Endothelial cell (in vitro differentiated cells): ENCODE measurements at regions not wholly inside any gene's neighbourhood (a gene's known extent, or its start where the extent isn't known, plus 50 kb on each side); places are given as distances from the start of the nearest gene placed in this dataset.

ENCODE experiments used
- DNase-seq: peaks from one replicate; pipeline ENCODE4 v3.0.0; 2021; ENCODE audit warnings: low spot score
- H3K27ac Mint-ChIP-seq: one replicate; pipeline ENCODE4 v1.8.0; 2021; ENCODE audit warnings: mixed read lengths, inconsistent platforms; ENCODE audit not compliant: unreplicated experiment
- H3K27me3 Mint-ChIP-seq: one replicate; pipeline ENCODE4 v1.8.0; 2021; ENCODE audit warnings: mild to moderate bottlenecking, moderate library complexity, mixed read lengths, inconsistent platforms; ENCODE audit not compliant: unreplicated experiment
- H3K36me3 Mint-ChIP-seq: one replicate; pipeline ENCODE4 v1.8.0; 2021; ENCODE audit warnings: mild to moderate bottlenecking, low read depth, mixed read lengths, inconsistent platforms; ENCODE audit not compliant: unreplicated experiment
- H3K4me1 Mint-ChIP-seq: one replicate; pipeline ENCODE4 v1.8.0; 2021; ENCODE audit warnings: mild to moderate bottlenecking, mixed read lengths, inconsistent platforms; ENCODE audit not compliant: unreplicated experiment
- H3K4me3 Mint-ChIP-seq: one replicate; pipeline ENCODE4 v1.8.0; 2021; ENCODE audit warnings: mild to moderate bottlenecking, mixed read lengths, inconsistent platforms; ENCODE audit not compliant: unreplicated experiment
- H3K9me3 Mint-ChIP-seq: one replicate; pipeline ENCODE4 v1.8.0; 2021; ENCODE audit warnings: mixed read lengths, inconsistent platforms; ENCODE audit not compliant: unreplicated experiment
- TF ChIP-seq, protein P1 (sequence below): fragments of 200-600 bp; sonication (generic); IDR thresholded peaks from one replicate; pipeline ENCODE4 v1.5.0; 2021; ENCODE audit warnings: antibody characterized with exemption; ENCODE audit not compliant: unreplicated experiment

GRCh38 chr4:22637306-22637705, 55.4 kb upstream of the GBA3 start:
- H3K27me3 Mint-ChIP-seq, result peaks cover 3% of the 10 kb centered on the region
- no peak overlapping the region for H3K4me3 Mint-ChIP-seq
- H3K4me1 Mint-ChIP-seq, result no peaks in the 10 kb centered on the region
- no peak for DNase-seq
- no peaks in the 10 kb centered on the region for H3K36me3 Mint-ChIP-seq
- TF ChIP-seq, protein P1, sequence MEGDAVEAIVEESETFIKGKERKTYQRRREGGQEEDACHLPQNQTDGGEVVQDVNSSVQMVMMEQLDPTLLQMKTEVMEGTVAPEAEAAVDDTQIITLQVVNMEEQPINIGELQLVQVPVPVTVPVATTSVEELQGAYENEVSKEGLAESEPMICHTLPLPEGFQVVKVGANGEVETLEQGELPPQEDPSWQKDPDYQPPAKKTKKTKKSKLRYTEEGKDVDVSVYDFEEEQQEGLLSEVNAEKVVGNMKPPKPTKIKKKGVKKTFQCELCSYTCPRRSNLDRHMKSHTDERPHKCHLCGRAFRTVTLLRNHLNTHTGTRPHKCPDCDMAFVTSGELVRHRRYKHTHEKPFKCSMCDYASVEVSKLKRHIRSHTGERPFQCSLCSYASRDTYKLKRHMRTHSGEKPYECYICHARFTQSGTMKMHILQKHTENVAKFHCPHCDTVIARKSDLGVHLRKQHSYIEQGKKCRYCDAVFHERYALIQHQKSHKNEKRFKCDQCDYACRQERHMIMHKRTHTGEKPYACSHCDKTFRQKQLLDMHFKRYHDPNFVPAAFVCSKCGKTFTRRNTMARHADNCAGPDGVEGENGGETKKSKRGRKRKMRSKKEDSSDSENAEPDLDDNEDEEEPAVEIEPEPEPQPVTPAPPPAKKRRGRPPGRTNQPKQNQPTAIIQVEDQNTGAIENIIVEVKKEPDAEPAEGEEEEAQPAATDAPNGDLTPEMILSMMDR, result no peak
- H3K9me3 Mint-ChIP-seq, result no peaks in the 10 kb centered on the region
- no peak overlapping the region for H3K27ac Mint-ChIP-seq
